ENCODE measurements at regions not wholly inside any gene's neighbourhood (a gene's known extent, or its start where the extent isn't known, plus 50 kb on each side); places are given as distances from the start of the nearest gene placed in this dataset.
"Not testable (repeated sequence)": the region's sequence is repeated elsewhere in the genome, so short reads cannot be mapped to it uniquely, and the experiment has no call there.

DNA sequence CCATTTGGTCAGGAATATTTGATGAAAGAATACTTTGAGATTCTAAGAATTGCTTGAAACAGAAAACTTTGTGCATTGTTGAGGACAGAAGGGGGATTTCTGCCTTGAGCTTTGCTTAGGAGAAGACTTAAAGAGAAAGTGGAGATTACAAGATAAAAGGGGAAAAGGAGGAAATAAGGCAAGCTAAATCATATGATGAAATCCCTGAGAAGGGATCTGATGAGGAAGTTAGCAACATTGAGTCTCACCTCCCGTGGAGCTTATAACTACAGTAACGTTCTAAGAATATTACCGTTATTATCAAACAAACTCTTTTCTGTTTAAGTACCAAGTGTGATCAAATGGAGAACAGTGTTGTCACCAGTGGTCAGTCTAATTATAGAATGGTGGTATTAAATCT lies 414.7 kb upstream of the NAALADL2 start:
- Mint-ChIP-seq H3K4me3 (no peak overlapping the region), H3K4me1 (peaks cover 10% of the 10 kb centered on the region), H3K9me3 (peaks cover 5% of the 10 kb centered on the region), H3K36me3 (ENCODE audit: low read depth) (no peaks in the 10 kb centered on the region), H3K27ac (no peak overlapping the region), H3K27me3 (peaks cover 17% of the 10 kb centered on the region)
- intact Hi-C loops (cut with micrococcal nuclease) = no loop called here
- no peak for DNase-seq

- H3K36me3 Mint-ChIP-seq (ENCODE audit: low read depth) = no peaks in the 10 kb centered on the region
- intact Hi-C loops (cut with micrococcal nuclease) = no loop called here
- no peaks in the 10 kb centered on the region for H3K4me1 Mint-ChIP-seq
- H3K4me3 Mint-ChIP-seq = no peak overlapping the region
- DNase-seq = no peak
- H3K27me3 Mint-ChIP-seq = no peaks in the 10 kb centered on the region
- peaks cover 5% of the 10 kb centered on the region for H3K9me3 Mint-ChIP-seq
- no peak overlapping the region for H3K27ac Mint-ChIP-seq
Observed at GRCh38 chr3:174457758-174458157, 401.4 kb upstream of the NAALADL2 start.

GRCh38 chr3:174460831-174461230 lies 398.3 kb upstream of the NAALADL2 start:
- no peak overlapping the region for H3K4me3 Mint-ChIP-seq
- no peak overlapping the region for H3K27ac Mint-ChIP-seq
- H3K27me3 Mint-ChIP-seq = no peaks in the 10 kb centered on the region
- DNase-seq = no peak
- no peaks in the 10 kb centered on the region for H3K36me3 Mint-ChIP-seq (ENCODE audit: low read depth)
- H3K9me3 Mint-ChIP-seq = peaks cover 3% of the 10 kb centered on the region
- intact Hi-C loops (cut with micrococcal nuclease) = no loop called here
- no peaks in the 10 kb centered on the region for H3K4me1 Mint-ChIP-seq

DNA sequence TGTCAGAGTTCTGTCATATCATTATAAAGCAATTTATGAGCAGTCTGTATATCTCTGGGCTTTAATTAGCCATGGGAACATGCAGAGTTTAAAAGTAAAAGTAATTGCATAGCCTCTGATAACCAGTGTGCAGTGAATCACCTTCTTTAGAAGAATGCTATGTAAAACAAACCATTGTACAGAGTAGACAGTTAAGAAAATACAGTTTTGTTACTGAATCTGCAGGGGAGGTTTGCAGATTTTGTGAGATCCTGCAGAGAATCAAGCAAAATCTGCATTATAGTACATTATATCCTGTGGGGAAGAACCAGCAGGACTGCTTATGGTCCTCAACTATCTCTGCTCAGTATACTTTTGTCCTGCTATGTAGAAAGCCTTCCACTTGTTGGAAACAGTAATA lies 396.2 kb upstream of the NAALADL2 start:
- Mint-ChIP-seq H3K9me3 (no peaks in the 10 kb centered on the region), H3K4me3 (no peak overlapping the region), H3K27ac (no peak overlapping the region), H3K27me3 (no peaks in the 10 kb centered on the region), H3K4me1 (no peaks in the 10 kb centered on the region), H3K36me3 (ENCODE audit: low read depth) (no peaks in the 10 kb centered on the region)
- DNase-seq = no peak
- intact Hi-C loops (cut with micrococcal nuclease) = no loop called here

GRCh38 chr3:174465177-174465576 lies 394.0 kb upstream of the NAALADL2 start:
- H3K4me3 Mint-ChIP-seq = no peak overlapping the region
- H3K36me3 Mint-ChIP-seq (ENCODE audit: low read depth) = no peaks in the 10 kb centered on the region
- no peak for DNase-seq
- H3K9me3 Mint-ChIP-seq = no peaks in the 10 kb centered on the region
- no peaks in the 10 kb centered on the region for H3K27me3 Mint-ChIP-seq
- H3K4me1 Mint-ChIP-seq = no peaks in the 10 kb centered on the region
- H3K27ac Mint-ChIP-seq = no peak overlapping the region
- intact Hi-C loops (cut with micrococcal nuclease) = no loop called here

DNA sequence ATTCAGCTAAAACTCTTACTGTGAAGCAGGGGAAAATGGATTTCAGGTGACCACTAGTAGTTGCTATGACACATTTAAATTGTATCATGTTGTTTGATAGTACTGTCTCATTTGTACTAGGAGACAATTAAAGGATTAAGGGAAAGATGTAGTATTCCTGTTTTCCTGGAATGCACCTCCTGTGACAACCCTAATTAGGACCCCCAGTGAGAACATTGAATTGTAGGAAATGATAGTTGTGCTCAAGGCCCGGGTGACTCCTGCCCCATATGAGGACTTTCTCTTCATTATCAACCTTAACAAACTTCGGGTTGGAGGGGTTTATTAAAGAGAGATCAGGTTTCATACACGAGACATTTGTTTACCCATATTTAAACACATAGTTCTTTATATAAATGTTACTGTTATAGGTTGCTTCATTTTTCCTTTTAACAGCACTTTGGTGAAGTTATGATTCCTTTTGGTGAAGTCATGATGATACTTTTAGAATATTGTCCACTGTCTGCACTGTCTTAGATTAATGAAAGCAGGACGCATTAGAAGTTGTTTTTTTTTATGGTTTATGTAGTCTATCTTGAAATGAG lies 392.6 kb upstream of the NAALADL2 start:
- no peaks in the 10 kb centered on the region for H3K36me3 Mint-ChIP-seq (ENCODE audit: low read depth)
- intact Hi-C loops (cut with micrococcal nuclease) = no loop called here
- H3K4me3 Mint-ChIP-seq = no peak overlapping the region
- H3K4me1 Mint-ChIP-seq = no peaks in the 10 kb centered on the region
- H3K9me3 Mint-ChIP-seq = no peaks in the 10 kb centered on the region
- no peak overlapping the region for H3K27ac Mint-ChIP-seq
- no peak for DNase-seq
- no peaks in the 10 kb centered on the region for H3K27me3 Mint-ChIP-seq

GRCh38 chr3:174477491-174477890 lies 381.6 kb upstream of the NAALADL2 start:
- Mint-ChIP-seq H3K27me3 (no peaks in the 10 kb centered on the region), H3K27ac (no peak overlapping the region), H3K4me3 (no peak overlapping the region), H3K9me3 (no peaks in the 10 kb centered on the region), H3K36me3 (ENCODE audit: low read depth) (no peaks in the 10 kb centered on the region), H3K4me1 (no peaks in the 10 kb centered on the region)
- intact Hi-C loops (cut with micrococcal nuclease) = no loop called here
- DNase-seq = no peak

- Mint-ChIP-seq H3K36me3 (ENCODE audit: low read depth) (no peaks in the 10 kb centered on the region), H3K27me3 (no peaks in the 10 kb centered on the region), H3K27ac (no peak overlapping the region), H3K9me3 (no peaks in the 10 kb centered on the region), H3K4me3 (no peak overlapping the region), H3K4me1 (no peaks in the 10 kb centered on the region)
- DNase-seq = no peak
- intact Hi-C loops (cut with micrococcal nuclease) = no loop called here
Observed at GRCh38 chr3:174480767-174481166, 378.4 kb upstream of the NAALADL2 start.

GRCh38 chr3:174482541-174482940 lies 376.6 kb upstream of the NAALADL2 start:
- Mint-ChIP-seq H3K27ac (no peak overlapping the region), H3K4me3 (no peak overlapping the region), H3K36me3 (ENCODE audit: low read depth) (no peaks in the 10 kb centered on the region), H3K9me3 (no peaks in the 10 kb centered on the region), H3K27me3 (no peaks in the 10 kb centered on the region), H3K4me1 (no peaks in the 10 kb centered on the region)
- intact Hi-C loops (cut with micrococcal nuclease) = no loop called here
- no peak for DNase-seq

- no peak for DNase-seq
- Mint-ChIP-seq H3K27ac (no peak overlapping the region), H3K4me1 (no peaks in the 10 kb centered on the region), H3K9me3 (no peaks in the 10 kb centered on the region), H3K36me3 (ENCODE audit: low read depth) (no peaks in the 10 kb centered on the region), H3K4me3 (no peak overlapping the region), H3K27me3 (no peaks in the 10 kb centered on the region)
- intact Hi-C loops (cut with micrococcal nuclease) = no loop called here
Observed at GRCh38 chr3:174483254-174483653, 375.9 kb upstream of the NAALADL2 start.

GRCh38 chr3:174483856-174484255 lies 375.3 kb upstream of the NAALADL2 start:
- H3K4me1 Mint-ChIP-seq; H3K9me3 Mint-ChIP-seq; H3K27me3 Mint-ChIP-seq; H3K4me3 Mint-ChIP-seq; DNase-seq; H3K36me3 Mint-ChIP-seq (ENCODE audit: low read depth); intact Hi-C loops (cut with micrococcal nuclease); H3K27ac Mint-ChIP-seq: not testable (repeated sequence)

GRCh38 chr3:174488527-174488926 lies 370.6 kb upstream of the NAALADL2 start:
- Mint-ChIP-seq H3K27me3 (no peaks in the 10 kb centered on the region), H3K27ac (no peak overlapping the region), H3K36me3 (ENCODE audit: low read depth) (no peaks in the 10 kb centered on the region), H3K4me1 (no peaks in the 10 kb centered on the region), H3K9me3 (no peaks in the 10 kb centered on the region), H3K4me3 (no peak overlapping the region)
- intact Hi-C loops (cut with micrococcal nuclease) = no loop called here
- no peak for DNase-seq

- Mint-ChIP-seq H3K4me1 (no peaks in the 10 kb centered on the region), H3K4me3 (no peak overlapping the region), H3K27ac (no peak overlapping the region), H3K36me3 (ENCODE audit: low read depth) (no peaks in the 10 kb centered on the region), H3K9me3 (no peaks in the 10 kb centered on the region), H3K27me3 (no peaks in the 10 kb centered on the region)
- intact Hi-C loops (cut with micrococcal nuclease) = no loop called here
- no peak for DNase-seq
Observed at GRCh38 chr3:174495311-174495710, 363.8 kb upstream of the NAALADL2 start.

- no peaks in the 10 kb centered on the region for H3K36me3 Mint-ChIP-seq (ENCODE audit: low read depth)
- DNase-seq = no peak
- no peak overlapping the region for H3K27ac Mint-ChIP-seq
- no peaks in the 10 kb centered on the region for H3K4me1 Mint-ChIP-seq
- H3K9me3 Mint-ChIP-seq = no peaks in the 10 kb centered on the region
- H3K27me3 Mint-ChIP-seq = no peaks in the 10 kb centered on the region
- intact Hi-C loops (cut with micrococcal nuclease) = no loop called here
- H3K4me3 Mint-ChIP-seq = no peak overlapping the region
Observed at GRCh38 chr3:174495928-174496327, 363.2 kb upstream of the NAALADL2 start.

- DNase-seq = no peak
- Mint-ChIP-seq H3K36me3 (ENCODE audit: low read depth) (no peaks in the 10 kb centered on the region), H3K27ac (no peak overlapping the region), H3K9me3 (no peaks in the 10 kb centered on the region), H3K4me1 (no peaks in the 10 kb centered on the region), H3K27me3 (no peaks in the 10 kb centered on the region), H3K4me3 (no peak overlapping the region)
- intact Hi-C loops (cut with micrococcal nuclease) = no loop called here
Observed at GRCh38 chr3:174498638-174499037, 360.5 kb upstream of the NAALADL2 start.
